ENCODE measurements at regions not wholly inside any gene's neighbourhood (a gene's known extent, or its start where the extent isn't known, plus 50 kb on each side); places are given as distances from the start of the nearest gene placed in this dataset.

DNA sequence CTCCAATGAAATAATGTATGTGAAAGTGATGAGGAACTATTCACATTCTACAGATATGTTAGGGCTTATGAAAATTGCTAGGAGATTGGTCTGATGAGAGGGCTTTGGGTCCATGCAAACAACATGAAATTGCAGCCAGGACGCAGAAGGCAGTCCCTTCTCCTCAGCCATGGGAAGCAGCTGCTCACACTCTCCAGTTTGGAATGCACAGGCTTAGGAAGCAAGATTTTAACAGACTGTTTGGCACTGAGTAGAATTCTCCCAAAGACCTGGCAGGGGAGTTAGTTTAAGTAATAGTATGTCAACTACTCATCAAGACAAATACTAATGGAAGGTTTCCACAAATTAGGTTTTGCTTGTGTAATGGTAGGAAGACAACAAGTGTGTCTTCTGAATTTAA lies 500.7 kb upstream of the ARRDC4 start:
- TF ChIP-seq EZH2 (IDR thresholded peaks at IDR 0.05; ENCODE audit: insufficient read depth, poor library complexity, severe bottlenecking) (no peak), EZH2phosphoT487 (IDR thresholded peaks at IDR 0.05; ENCODE audit: insufficient read depth, low read depth) (no peak)

All from GM23248 (cell line).